ENCODE measurements at regions not wholly inside any gene's neighbourhood (a gene's known extent, or its start where the extent isn't known, plus 50 kb on each side); places are given as distances from the start of the nearest gene placed in this dataset.
A peak's percentile ranks its signal among the peaks of the same experiment; 100 is the strongest.
"Not testable (repeated sequence)": the region's sequence is repeated elsewhere in the genome, so short reads cannot be mapped to it uniquely, and the experiment has no call there.

DNA sequence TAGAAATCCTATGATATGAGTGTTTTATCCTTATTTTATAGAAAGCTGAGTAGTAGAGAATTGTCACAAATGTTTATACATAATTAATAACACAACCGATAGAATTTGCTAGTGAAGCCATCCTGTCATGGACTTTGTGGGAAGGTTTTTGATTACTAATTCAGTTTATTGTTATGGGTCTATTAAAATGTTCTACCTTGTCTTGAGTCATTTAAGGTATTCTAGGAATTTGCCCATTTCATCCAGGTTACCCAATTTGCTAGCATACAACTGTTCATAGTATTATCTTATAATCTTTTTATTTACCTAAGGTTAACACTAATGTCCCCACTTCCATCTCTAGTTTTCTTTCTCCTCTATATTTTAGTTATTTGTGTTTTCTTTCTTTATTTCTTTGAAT lies 553.1 kb upstream of the ATXN7L3B start:
- H3K9me3 Mint-ChIP-seq = peaks cover 0 to 2% of the 10 kb centered on the region in 2 donors
- H3K27ac Mint-ChIP-seq = no peak overlapping the region
- H3K27me3 Mint-ChIP-seq = no peaks in the 10 kb centered on the region
- H3K4me3 Mint-ChIP-seq = no peak overlapping the region
- DNase-seq (no peak), ATAC-seq (replicated peaks) (no peak)
- H3K36me3 Mint-ChIP-seq = no peaks in the 10 kb centered on the region
- no peaks in the 10 kb centered on the region for H3K4me1 Mint-ChIP-seq

DNA sequence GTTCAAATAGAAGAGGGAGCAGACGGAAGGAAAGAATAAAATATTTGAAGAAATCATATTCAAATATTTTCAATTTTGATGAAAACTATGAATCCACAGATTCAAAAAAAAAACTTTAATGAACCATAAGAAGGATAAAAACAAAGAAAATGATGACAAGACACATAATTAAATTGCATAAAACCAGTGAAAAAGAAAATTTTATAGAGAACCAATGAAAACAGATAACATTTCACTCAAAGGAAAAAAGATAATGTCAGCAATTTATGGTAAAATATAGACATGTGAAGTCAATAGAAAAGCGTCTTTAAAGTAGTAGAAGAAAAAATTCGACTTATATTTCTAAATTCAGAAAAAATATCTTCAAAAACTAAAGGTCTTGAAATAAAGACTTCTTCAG lies 546.5 kb upstream of the ATXN7L3B start:
- H3K36me3 Mint-ChIP-seq = no peaks in the 10 kb centered on the region

DNA sequence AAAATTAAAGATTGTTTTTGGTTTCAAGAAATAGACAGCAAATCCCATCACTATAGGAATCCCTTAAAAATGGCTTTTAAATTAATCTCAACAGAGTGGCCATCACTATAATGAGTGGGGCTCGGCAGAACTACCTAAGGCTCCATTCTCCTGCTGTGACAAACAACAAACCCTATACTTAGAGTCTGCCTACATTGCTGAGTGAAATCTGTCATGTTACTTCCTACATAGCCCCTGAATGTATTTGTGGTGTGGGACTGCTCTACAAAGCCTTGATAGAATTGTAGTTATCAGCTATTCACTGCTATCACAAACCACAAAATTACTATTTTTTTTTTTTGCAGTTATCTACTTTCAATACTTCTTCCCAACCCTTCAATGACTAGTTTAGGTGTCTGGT lies 538.7 kb upstream of the ATXN7L3B start:
- Mint-ChIP-seq H3K9me3 (no peaks in the 10 kb centered on the region), H3K4me3 (no peak overlapping the region), H3K4me1 (no peaks in the 10 kb centered on the region), H3K36me3 (no peaks in the 10 kb centered on the region), H3K27ac (no peak overlapping the region), H3K27me3 (no peaks in the 10 kb centered on the region)
- DNase-seq (no peak), ATAC-seq (replicated peaks) (no peak)

More for the DNA sequence above, 546.5 kb upstream of the ATXN7L3B start:
- H3K27me3 Mint-ChIP-seq = no peaks in the 10 kb centered on the region
- DNase-seq (no peak), ATAC-seq (replicated peaks) (no peak)
- H3K27ac Mint-ChIP-seq = no peak overlapping the region
- no peaks in the 10 kb centered on the region for H3K9me3 Mint-ChIP-seq
- no peak overlapping the region for H3K4me3 Mint-ChIP-seq
- H3K4me1 Mint-ChIP-seq = no peaks in the 10 kb centered on the region

DNA sequence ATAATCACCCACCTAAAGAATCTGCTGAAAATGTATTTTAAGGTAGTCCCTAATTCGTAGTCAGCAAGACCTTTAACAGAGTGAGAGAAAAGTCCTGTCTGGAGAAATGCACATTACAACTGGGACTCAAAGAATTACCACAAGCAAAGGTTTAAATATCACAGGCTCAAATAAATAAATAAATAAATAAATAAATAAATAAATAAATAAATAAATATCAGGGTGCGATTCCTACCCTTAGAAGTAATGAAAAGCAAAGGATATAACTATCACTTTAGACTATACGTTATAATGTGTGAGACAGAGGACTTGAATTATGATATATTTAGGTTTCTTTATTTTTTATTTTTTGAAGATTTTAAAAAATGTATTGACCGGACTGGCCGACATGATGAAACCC lies 522.5 kb upstream of the ATXN7L3B start:
- no peaks in the 10 kb centered on the region for H3K9me3 Mint-ChIP-seq
- no peaks in the 10 kb centered on the region for H3K4me1 Mint-ChIP-seq
- H3K27me3 Mint-ChIP-seq = no peaks in the 10 kb centered on the region
- ATAC-seq (replicated peaks) = no peak
- DNase-seq = no peak
- H3K4me3 Mint-ChIP-seq = no peak overlapping the region
- no peak overlapping the region for H3K27ac Mint-ChIP-seq
- no peaks in the 10 kb centered on the region for H3K36me3 Mint-ChIP-seq

DNA sequence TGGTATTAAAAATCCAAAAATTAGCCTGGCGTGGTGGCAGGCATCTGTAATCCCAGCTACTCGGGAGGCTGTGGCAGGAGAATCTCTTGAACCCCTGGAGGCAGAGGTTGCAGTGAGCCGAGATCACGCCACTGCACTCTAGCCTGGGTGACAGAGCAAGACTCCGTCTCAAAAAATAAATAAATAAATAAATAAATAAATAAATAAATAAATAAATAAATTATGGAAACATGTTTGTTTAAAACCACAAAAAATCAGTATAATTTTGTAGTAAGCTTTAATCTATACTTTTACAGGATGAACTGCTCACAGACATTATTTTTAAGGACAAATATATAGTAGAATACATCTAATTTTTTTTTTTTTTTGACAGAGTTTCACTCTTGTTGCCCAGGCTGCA lies 521.3 kb upstream of the ATXN7L3B start:
- H3K4me3 Mint-ChIP-seq; H3K9me3 Mint-ChIP-seq; H3K27ac Mint-ChIP-seq; H3K27me3 Mint-ChIP-seq; H3K36me3 Mint-ChIP-seq; H3K4me1 Mint-ChIP-seq; DNase-seq; ATAC-seq (replicated peaks): not testable (repeated sequence)

DNA sequence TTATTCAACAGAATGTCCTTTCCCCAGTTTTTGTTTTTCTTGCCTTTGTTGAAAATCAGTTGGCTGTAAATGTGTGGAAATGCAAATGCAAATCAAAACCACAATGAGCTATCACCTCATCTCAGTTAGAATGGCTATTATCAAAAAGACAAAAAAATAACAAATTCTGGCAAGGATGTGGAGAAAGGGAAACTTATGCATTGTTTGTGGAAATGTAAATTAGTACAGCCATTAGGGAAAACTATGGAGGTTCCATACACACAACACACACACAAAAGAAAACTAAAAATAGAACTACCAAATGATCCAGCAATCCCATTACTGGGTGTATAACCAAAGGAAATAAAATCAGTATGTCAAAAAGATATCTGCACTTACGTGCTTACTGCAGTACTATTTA lies 518.8 kb upstream of the ATXN7L3B start:
- Mint-ChIP-seq H3K36me3 (no peaks in the 10 kb centered on the region), H3K4me3 (no peak overlapping the region), H3K27ac (no peak overlapping the region), H3K4me1 (no peaks in the 10 kb centered on the region), H3K27me3 (no peaks in the 10 kb centered on the region), H3K9me3 (no peaks in the 10 kb centered on the region)
- DNase-seq = no peak
- ATAC-seq (replicated peaks) = no peak

DNA sequence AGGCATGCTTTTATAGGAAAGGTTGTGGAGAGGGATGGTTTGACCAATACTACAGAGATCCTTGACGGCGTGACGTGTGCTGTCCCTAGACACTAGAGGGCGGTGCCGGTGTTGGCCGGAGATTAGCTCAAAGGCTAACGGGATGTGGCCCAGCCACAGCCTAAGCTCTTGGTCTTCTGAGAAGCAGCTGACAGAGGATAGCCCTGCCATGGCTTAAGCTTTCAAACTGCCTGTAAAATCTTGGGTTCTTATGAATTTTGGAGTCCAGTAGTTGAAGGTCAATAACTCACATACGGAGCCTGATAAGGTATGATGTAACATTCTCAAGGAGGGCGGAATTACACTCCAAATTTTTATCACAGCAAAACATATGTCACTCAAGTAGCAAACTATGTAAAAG lies 515.7 kb upstream of the ATXN7L3B start:
- Mint-ChIP-seq H3K4me3 (no peak overlapping the region), H3K9me3 (no peaks in the 10 kb centered on the region), H3K27ac (no peak overlapping the region), H3K36me3 (no peaks in the 10 kb centered on the region), H3K4me1 (no peaks in the 10 kb centered on the region), H3K27me3 (no peaks in the 10 kb centered on the region)
- DNase-seq = peak; percentile 2
- peak; percentile 84 to 95 for ATAC-seq (replicated peaks)

DNA sequence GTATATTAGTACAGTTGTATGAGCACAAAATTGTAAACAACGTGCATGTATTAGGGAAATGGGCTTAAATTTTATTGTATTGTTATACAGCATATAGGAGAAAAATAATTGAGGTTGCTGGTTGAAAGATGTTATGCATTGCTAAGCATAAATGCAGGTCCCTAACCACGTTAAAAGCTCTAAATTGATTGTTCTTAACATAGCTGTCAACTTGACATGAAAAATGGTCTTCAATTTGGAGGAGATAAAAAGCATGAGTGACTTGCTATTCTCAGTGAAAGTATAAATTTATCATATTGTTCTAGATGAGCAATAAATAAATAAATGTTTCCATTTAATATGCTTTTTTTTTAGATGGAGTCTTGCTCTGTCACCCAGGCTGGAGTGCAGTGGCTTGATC lies 506.6 kb upstream of the ATXN7L3B start:
- Mint-ChIP-seq H3K27ac (no peak overlapping the region), H3K4me1 (no peaks in the 10 kb centered on the region), H3K4me3 (no peak overlapping the region), H3K27me3 (no peaks in the 10 kb centered on the region), H3K9me3 (no peaks in the 10 kb centered on the region), H3K36me3 (no peaks in the 10 kb centered on the region)
- DNase-seq (no peak), ATAC-seq (replicated peaks) (no peak)

DNA sequence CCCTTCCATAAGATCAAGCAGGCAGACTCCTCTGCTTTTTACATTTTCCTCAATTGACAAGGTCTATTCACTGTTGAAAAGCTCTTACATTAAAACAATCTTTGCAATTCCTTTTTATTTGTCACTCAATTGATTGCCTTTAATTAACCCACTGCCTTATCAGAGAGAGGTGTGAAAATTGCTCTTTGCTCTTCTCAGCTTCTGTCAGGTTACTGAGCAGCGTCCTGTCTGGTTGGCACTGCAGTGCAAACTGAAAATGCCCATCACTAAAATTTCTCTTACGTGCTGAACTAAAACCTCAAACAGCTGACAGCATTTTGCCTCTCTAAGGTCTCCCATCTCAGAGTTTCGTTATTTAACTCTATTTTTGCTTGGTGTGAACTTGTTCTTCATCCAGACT lies 504.1 kb upstream of the ATXN7L3B start:
- no peaks in the 10 kb centered on the region for H3K4me1 Mint-ChIP-seq
- no peak for DNase-seq
- peaks cover 0 to 8% of the 10 kb centered on the region in 2 donors for H3K9me3 Mint-ChIP-seq
- ATAC-seq (replicated peaks) = no peak
- H3K4me3 Mint-ChIP-seq = no peak overlapping the region
- H3K27me3 Mint-ChIP-seq = no peaks in the 10 kb centered on the region
- H3K36me3 Mint-ChIP-seq = no peaks in the 10 kb centered on the region
- H3K27ac Mint-ChIP-seq = no peak overlapping the region

DNA sequence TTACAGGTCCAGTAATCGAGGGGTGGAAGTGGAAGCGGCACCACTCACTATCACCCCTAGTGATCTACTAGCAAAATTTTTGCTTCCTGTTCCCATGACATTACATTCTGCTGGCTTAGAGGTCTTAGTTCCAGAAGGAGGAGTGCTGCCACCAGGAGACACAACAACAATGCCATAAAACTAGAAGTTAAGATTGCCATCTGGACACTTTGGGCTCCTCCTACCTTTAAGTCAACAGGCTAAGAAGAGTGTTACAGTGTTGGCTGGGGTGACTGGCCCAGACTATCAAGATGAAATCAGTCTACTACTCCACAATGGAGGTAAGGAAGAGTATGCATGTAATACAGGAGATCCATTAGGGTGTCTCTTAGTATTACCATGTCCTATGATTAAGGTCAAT lies 498.5 kb upstream of the ATXN7L3B start:
- H3K4me1 Mint-ChIP-seq; H3K27ac Mint-ChIP-seq; H3K9me3 Mint-ChIP-seq; H3K27me3 Mint-ChIP-seq; H3K36me3 Mint-ChIP-seq; ATAC-seq (replicated peaks); DNase-seq; H3K4me3 Mint-ChIP-seq: not testable (repeated sequence)

DNA sequence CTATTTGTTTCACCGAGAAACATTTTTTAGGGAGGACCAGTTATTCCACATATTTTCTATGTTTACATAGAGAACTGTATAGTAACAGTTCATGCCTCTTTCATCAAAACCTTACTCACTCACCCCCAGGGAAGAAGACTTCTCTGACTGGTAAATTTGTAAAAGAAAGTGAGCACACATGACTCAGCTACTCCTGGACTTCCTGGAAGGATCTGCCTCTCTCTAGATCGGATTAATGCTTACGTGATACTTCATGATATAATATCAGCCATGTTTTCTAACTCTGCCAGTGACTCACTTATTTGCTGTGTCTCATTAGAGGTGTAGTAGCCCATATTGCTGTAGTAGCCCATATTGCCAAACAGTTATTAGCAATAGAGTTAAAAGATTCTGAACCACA lies 494.3 kb upstream of the ATXN7L3B start:
- Mint-ChIP-seq H3K4me3 (no peak overlapping the region), H3K9me3 (no peaks in the 10 kb centered on the region), H3K36me3 (no peaks in the 10 kb centered on the region), H3K27me3 (no peaks in the 10 kb centered on the region), H3K27ac (no peak overlapping the region), H3K4me1 (no peaks in the 10 kb centered on the region)
- DNase-seq (no peak), ATAC-seq (replicated peaks) (no peak)

DNA sequence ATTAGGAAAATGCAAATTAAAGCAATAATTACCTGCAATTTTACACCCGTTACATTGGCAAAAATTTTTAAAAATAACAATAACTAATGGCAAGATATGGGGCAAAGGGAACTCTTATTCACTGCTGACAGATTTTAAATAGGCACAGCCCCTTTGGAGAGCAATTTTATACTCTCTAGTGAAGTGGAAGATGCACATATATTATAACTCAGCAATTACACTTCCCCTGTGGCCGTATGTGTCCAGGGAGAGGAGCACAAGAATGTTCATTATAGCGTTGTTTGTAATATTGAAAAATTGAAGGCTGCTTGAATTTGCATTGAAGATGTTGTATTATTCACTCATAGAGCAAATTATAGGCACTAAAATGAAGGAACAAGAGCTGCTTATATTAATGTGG lies 488.3 kb upstream of the ATXN7L3B start:
- Mint-ChIP-seq H3K4me3 (no peak overlapping the region), H3K27me3 (no peaks in the 10 kb centered on the region), H3K36me3 (no peaks in the 10 kb centered on the region), H3K27ac (no peak overlapping the region), H3K9me3 (peaks cover 0 to 2% of the 10 kb centered on the region in 2 donors), H3K4me1 (no peaks in the 10 kb centered on the region)
- no peak for ATAC-seq (replicated peaks)
- no peak for DNase-seq

DNA sequence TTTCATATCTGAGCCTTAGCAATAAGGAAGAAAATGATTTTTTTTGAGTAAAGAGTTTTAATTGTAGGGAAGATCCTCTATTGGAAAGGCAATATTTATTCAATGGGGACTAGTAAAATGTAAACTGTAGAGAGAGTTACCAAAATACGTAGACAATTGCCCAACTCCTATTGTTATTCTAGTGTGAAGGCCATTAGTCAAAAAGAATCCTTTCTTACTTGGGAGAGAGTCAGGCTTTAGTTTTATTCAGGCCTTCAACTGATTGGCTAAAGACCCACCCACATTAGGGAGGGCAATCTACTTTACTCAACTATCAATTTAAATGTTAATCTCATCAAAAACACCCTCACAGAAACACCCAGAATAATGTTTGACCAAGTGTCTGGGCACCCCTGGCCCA lies 485.8 kb upstream of the ATXN7L3B start:
- ATAC-seq (replicated peaks) (no peak), DNase-seq (no peak)
- Mint-ChIP-seq H3K27me3 (no peaks in the 10 kb centered on the region), H3K27ac (no peak overlapping the region), H3K4me3 (no peak overlapping the region), H3K9me3 (peaks cover 0 to 2% of the 10 kb centered on the region in 2 donors), H3K36me3 (no peaks in the 10 kb centered on the region), H3K4me1 (no peaks in the 10 kb centered on the region)

DNA sequence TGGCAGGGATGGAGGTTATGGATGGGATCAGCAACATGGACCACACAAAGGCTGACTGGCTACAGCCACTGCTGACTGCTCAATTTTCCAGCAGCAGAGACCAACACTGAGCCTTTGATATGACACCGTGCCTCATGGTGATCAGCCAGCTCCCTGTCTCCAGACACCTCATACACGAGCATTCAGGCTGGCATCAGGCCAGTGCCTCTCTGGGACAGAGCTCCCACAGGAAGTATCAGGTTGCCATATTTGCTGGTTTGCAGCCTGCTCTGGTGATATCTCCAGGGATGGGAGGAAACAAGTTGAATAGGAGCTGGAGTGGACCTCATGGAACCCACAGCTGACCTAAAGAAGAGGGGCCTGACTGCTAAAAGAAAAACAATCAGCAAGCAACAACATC lies 471.2 kb upstream of the ATXN7L3B start:
- DNase-seq (no peak), ATAC-seq (replicated peaks) (no peak)
- Mint-ChIP-seq H3K9me3 (peaks cover 12 to 32% of the 10 kb centered on the region in 2 donors), H3K27ac (no peak overlapping the region), H3K36me3 (no peaks in the 10 kb centered on the region), H3K4me3 (no peak overlapping the region), H3K4me1 (no peaks in the 10 kb centered on the region), H3K27me3 (no peaks in the 10 kb centered on the region)

DNA sequence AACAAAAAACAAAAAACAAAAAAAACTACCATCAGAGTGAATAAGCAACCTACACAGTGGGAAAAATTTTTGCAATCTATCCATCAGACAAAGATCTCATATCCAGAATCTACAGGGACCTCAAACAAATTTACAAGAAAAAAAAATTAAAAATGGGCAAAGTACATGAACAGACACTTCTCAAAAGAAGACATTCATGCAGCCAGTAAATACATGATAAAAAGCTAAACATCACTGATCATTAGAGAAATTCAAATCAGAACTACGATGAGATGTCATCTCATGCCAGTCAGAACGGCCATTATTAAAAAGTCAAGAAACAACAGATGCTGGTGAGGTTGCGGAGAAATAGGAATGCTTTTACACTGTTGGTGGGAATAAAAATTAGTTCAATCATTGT lies 466.5 kb upstream of the ATXN7L3B start:
- no peaks in the 10 kb centered on the region for H3K27me3 Mint-ChIP-seq
- no peak overlapping the region for H3K4me3 Mint-ChIP-seq
- no peaks in the 10 kb centered on the region for H3K4me1 Mint-ChIP-seq
- no peak for ATAC-seq (replicated peaks)
- H3K36me3 Mint-ChIP-seq = no peaks in the 10 kb centered on the region
- H3K27ac Mint-ChIP-seq = no peak overlapping the region
- no peak for DNase-seq
- peaks cover 16 to 28% of the 10 kb centered on the region in 2 donors for H3K9me3 Mint-ChIP-seq

DNA sequence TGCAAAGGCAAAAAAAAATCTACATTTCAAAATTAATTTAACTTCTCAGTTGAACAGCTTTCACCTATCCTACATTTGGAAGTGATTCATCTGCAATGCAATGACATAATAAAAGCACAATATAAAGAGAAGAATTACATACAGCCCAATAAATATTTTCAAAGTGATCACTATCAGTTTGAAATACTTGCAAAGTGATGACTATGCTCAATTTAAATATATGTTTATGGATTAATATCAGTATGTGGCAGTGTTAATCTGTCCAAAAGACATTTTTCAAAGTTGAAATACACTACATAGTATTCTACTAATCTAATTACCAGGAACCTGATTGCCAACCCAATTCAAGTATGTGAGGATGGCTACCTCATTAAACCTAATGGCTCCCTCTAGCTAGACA lies 460.7 kb upstream of the ATXN7L3B start:
- Mint-ChIP-seq H3K4me3 (no peak overlapping the region), H3K36me3 (no peaks in the 10 kb centered on the region), H3K9me3 (peaks cover 2 to 7% of the 10 kb centered on the region in 2 donors), H3K4me1 (no peaks in the 10 kb centered on the region), H3K27ac (no peak overlapping the region), H3K27me3 (no peaks in the 10 kb centered on the region)
- ATAC-seq (replicated peaks) = no peak
- DNase-seq = no peak
